Tibial nerve (tissue), 3 donors: ENCODE measurements at regions not wholly inside any gene's neighbourhood (a gene's known extent, or its start where the extent isn't known, plus 50 kb on each side); places are given as distances from the start of the nearest gene placed in this dataset.

ENCODE experiments used
- EP300 ChIP-seq, 2 donors: sonication (generic); formaldehyde crosslinking; IDR thresholded peaks; one replicate each; pipeline ENCODE4 v1.6.1; 2017; ENCODE audit warnings: antibody characterized with exemption in 2 of 2, mild to moderate bottlenecking in 1 of 2
- POLR2A ChIP-seq, 2 donors: fragments of 450-650 bp; IDR thresholded peaks; one replicate each; pipeline ENCODE4 v1.6.1; 2017; ENCODE audit warnings: antibody characterized with exemption in 2 of 2, mild to moderate bottlenecking in 2 of 2, moderate library complexity in 2 of 2

GRCh38 chr1:221030990-221031389 lies 151.7 kb downstream of the HLX start:
- TF ChIP-seq POLR2A (IDR thresholded peaks at IDR 0.05) = no peak
- TF ChIP-seq EP300 (IDR thresholded peaks at IDR 0.05) = no peak
